DMS79 treated with DMSO at 0.1 percent for 48 hours (cell line): ENCODE measurements at regions not wholly inside any gene's neighbourhood (a gene's known extent, or its start where the extent isn't known, plus 50 kb on each side); places are given as distances from the start of the nearest gene placed in this dataset.
"Not testable (repeated sequence)": the region's sequence is repeated elsewhere in the genome, so short reads cannot be mapped to it uniquely, and the experiment has no call there.

Source experiments
- DNase-seq: peaks from one replicate; lab custom pipeline; 2025; lab: John Stamatoyannopoulos, UW

DNA sequence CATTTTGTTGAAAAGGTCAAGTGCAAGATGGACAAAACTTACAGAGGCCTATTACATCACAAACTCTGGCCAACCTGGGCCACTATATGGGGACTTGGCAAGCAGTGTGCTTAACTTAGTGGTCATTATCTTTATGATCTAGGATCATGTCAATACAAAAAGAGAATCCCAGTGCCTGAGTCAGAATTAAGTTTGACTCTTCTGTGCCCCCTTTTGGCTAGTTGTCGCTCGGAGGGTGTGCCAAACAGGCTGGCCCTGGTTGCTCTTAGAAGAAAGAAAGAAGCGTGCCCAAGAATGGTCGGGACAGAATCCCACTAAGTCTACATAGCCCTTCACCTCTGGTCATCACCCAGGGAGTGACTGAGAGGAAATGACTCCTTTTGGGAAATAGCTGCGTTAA lies 100.1 kb downstream of the EIF4E start:
- DNase-seq: no peak

DNA sequence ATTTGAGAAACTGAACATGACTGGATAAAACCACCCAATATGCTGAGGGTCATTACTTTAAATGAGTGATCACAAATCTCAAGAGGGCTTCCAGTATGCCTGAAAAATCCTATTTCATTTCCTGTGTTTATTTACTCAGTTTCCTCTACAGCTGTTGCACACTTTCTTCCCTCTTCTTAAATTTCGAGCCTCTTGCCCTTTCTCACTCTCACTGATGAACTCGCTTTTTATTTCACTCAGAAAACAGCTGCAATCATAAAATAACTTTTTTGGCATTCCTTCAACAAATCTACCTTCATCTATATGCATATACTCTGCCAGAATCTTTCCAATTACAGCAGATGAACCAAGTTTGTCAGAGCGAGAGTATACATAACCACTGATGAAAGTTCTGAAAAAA lies 101.3 kb downstream of the EIF4E start:
- no peak for DNase-seq

DNA sequence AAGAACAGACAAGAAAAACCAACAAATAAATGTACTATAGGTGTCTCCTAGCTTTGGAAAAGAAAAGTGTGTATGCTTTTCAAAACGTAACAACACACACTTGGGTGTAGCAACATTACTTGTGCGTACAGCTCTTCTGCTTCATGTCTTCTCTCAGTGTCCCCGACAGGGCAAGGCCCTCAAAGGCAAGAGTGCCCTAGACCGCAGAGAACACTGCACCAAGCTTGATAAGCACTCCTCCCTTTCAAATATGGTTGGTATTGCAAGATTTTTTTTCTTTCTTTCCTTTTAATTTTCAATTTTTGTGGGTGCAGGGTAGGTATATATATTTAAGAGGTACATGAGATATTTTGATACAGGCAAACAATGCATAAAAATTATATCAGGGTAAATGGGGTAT lies 106.8 kb downstream of the EIF4E start:
- no peak for DNase-seq

DNA sequence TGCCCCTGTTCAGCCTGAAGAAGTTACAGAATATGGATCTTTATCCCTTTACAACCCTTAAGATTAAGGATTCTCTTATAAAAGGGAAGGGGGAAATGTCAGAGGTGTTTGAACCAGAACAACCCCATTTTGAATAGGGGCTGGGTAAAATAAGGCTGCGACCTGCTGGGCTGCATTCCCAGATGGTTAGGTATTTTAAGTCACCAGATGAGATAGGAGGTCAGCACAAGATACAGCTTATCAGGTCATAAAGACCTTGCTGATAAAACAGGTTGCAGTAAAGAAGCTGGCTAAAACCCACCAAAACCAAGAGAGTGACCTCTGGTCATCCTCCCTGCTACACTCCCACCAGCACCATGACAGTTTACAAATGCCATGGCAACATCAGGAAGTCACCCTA lies 110.8 kb downstream of the EIF4E start:
- DNase-seq: not testable (repeated sequence)

DNA sequence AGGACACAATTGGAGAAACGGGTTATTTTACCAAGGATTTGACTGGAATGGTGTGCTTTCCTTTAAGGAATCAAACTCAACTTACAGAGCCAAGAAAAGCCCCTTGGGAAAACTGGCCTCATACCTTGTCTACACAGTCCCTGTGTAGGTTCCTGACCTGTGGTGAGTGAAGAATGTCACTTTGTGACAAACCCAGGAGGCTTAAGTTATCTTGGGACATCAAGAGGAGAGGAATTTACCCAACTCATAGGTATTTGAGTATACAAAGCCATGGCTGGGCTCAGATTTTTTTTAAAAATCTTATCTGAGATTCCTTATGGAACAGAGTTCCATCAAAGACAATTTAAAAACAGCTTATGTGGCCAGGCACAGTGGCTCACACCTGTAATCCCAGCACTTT lies 112.1 kb downstream of the EIF4E start:
- no peak for DNase-seq

DNA sequence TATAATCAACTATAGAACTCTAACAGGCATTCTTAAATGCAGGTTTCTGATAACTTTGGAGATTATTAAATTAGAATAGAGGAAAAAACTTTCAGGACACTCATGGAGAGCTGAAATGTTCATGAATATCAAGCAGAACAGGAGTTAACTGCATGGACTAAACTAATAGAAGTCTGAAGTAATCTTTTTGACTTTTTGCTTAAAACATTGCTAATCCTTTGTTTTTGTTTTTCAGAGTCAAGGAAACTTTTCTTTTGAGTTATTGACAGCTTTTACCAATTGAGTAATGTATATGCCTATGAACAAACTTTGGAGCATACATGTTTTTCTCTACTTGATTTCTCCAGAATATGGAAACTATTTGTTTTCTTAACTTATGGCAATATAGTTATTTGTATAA lies 112.5 kb downstream of the EIF4E start:
- no peak for DNase-seq

DNA sequence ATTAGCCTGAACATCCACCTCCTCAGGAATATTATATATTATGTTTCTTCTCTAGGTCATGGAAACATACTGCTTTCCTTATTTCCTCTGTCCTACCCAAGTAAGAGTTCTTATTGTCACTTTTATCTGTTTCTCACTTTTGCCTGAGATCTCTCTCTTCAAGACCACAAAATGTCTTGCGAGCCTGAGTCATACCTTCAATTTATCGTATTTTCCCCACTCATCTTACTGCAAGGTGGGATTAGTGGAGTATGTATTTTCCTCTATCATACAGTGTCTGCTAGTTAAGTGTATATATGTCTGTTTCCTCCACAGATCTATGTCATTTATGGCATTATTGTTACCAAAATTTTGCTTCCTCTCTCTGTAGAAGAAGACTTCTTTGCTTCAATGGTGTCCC lies 124.5 kb downstream of the EIF4E start:
- no peak for DNase-seq

DNA sequence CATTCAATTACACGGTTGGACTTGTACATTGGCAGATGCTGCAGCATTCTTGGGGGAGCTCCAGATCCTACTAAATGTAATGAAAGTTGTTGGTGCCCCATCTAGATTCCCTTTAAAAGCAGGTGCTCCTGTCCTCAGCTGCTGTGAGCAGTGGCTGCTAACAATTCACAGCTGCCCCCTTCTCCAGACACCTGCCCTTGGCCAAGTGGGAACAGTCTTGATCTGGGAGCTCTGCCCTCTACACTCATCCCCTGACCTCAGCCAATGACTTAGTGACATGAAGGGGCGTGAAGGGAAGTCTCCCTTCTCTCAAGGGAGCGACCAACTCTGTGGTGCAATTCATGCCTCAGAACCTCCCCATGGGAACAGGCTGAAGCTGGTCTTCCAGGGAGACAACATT lies 125.7 kb downstream of the EIF4E start:
- no peak for DNase-seq

DNA sequence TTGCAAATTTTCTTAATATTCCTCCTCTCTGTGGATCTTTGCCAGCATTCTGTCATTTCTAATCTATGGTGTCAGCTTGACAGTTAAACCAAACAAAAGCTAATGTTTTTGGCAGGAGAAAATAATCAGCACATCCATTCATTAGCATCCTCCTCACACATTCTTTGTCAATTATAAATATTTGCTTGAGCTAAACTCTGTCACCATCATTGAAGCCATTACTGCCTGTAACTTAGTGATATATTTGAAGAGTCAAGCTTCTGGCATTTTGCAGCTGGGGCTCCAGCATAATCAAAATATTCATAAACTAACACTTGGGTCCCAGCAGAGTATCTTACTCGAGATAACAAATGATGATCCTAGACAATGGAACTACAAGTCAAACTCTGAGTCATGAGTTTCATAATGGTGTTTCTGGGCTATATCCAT lies 126.1 kb downstream of the EIF4E start:
- DNase-seq: no peak

DNA sequence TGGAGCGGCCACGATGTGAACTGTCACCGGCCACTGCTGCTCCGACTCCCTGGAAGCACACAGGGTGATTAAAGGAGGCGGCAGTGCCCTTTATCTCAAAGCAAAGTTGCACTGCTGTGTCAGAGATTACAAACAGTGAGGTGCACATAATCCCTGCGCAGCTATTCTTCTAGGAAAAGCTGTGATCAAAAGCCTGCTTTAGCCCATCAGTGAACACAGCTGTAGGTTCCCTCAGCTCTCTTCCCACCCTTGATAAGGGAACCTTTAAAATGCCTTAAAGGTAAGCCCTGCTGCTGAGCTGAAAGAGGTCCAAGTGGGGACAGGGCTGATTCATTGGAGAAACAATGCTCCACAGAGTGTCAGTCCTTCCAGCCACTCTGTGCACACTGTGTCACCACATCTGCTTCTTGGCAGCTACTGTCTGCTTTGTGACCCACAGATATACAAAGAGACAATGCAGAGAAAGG lies 127.6 kb downstream of the EIF4E start:
- DNase-seq: no peak

DNA sequence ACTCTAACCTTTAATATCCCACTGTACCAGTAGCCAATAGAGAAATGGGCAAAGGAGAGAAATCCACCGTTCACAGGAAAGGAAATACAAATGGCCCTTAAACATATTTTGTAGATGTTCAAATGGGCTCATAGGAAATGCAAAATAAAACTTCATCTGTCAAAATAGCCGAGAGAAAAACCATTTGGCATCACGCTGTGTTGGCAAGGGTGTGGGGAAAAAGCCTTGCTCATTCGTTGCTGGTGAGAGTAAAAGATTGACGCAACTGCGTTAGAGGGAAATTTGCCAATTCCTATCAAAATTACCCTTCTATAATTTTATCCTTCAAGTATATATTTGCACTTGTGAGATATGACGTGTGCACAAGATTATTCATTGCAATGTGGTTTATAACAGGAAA lies 131.9 kb downstream of the EIF4E start:
- no peak for DNase-seq

DNA sequence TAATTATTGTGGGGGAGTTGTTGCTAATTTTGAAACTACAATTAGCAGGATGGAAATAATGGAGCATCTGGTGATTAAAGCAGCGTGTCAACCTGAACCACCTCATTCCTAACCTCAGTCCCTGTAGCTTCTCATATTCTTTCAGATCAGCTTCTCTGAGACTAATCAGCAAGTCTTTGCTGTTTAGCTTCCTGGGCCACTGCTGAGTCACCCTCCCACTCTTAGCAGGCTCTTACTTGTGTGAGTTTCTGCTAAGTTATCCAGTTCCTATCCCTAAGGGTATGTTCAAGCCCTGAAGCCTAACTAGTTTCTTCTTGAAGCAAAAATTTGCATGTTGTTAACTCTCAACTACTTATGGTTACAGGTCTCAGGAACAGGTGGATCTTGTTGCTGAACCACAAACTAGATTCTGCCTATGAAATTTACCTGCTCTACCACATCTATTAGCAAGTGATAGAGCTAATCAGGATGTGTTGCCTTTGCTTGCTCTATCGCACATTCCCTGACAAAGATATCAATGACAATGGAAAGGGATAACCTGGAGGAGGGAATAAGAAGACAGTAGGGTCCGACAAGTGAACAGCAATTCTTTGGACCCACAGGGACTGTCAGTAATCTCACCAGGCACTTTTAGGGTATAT lies 134.2 kb downstream of the EIF4E start:
- no peak for DNase-seq

DNA sequence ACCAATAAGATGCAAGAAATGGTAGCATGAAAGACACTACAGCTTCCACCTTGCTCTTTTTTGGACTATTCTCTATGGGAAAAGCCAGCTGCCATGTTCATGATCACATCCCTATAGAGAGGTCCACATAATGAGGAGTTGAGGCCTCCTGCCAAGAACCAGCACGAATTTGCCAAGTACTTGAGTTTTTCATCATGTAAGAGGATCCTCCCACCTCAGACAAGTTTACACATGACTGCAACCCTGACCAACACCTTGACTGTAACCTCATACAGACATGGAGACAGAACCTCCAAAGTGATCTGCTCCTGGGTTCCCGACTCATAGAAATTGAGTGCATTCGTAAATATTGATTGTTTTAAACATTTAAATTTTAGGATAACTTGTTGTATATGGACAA lies 135.2 kb upstream of the TSPAN5 start:
- DNase-seq: no peak

DNA sequence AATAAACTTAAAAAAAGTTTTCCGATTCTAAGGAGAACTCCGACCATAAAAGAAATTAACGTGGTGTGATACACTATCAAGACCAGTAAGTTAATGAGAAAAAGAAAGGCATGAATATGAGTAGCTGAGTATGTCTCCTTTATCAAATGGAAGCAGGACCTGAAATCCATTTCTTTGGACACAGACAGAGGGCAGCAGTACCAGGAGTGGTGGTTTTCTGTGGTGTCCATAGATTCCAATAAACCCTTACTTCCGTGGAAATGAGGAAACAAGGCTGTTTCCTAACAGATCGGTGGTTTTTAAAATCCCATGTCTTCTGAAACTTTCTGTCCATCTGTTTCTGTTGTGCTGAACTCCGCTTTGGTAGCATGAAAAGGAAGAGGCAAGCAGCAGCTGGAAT lies 128.5 kb upstream of the TSPAN5 start:
- no peak for DNase-seq

DNA sequence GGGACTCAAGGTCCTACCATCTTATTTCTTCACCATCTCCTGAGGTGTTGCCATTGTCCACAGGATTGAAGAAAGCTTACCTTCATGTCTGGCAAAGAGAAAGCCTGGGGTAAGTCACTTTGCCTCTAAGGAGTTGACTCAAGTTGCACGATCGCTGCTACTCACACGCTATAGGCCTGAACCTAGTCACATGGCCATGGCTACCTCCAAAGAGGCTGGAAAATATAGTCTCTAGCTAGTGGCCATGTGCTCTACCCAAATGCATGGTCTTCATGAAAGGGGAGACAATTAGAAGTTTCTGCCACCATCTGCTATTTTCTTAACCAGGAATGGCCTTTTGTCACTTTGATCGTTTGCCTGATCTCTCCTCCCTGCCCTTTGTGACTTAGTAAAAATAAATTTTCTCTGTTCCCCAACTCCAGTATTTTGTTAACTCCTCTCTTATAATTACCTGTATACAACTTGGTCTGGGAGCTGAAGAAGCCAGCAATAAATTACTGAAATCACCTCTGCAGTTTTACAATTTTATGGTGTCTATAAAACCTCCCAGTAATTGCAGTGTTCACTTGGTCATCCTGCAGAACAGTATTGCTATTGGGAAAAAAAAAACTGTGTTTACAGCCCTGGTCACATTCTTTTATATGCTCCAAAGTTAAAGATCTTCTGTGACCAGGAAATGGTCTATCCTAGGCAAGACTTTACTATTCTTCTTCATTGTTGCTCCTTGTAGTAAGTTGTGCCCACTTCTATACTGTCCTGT lies 126.7 kb upstream of the TSPAN5 start:
- no peak for DNase-seq

DNA sequence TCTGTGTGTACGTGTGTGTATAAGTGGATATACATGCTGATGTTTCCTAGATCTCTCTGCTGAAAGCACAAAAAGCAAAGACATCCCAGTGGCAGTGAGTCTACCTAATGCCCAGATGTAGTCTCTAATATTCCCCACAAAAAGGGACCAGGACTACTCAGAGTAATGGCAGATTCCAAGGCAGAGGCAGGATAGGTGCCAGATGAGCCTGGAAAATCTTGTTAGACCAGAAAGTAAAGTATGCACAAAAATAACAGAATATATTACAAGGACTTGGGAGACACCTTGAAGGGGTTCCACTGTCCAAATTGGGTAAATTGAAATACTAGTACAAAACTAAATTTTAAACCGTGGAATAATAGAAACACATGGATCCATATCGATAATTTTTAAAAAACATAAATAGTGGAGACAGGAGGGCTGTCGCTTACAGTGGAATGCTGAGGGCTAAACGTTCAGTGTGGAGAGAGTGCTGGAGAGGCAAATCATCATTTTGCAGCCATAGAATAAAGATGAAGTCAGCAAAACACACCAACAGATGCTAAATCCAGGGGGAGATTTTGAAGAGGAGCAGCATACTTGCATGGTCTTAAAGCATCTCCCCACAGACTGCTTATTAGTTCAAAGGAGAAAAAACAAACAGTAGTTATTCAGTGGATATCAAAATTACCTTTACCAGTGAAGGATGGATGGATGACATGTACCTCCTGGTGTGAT lies 123.4 kb upstream of the TSPAN5 start:
- DNase-seq: no peak

DNA sequence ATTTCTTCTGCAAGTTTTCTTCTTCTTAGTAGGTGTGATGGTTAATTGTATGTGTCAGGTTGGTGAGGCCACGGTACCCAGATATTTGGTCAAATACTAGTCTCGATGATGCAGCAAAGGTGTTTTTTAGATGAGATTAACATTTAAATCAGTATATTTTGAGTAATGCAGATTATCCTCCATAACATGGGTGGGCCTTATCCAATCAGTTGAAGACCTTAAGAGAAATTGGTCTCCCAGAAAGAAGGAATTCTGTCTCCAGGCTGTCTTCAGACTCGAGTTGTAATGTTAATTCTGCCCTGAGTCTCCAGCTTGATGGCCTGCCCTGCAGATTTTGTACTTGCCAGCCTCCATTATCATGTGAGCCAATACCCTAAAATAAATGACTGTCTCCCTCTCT lies 122.5 kb upstream of the TSPAN5 start:
- no peak for DNase-seq

DNA sequence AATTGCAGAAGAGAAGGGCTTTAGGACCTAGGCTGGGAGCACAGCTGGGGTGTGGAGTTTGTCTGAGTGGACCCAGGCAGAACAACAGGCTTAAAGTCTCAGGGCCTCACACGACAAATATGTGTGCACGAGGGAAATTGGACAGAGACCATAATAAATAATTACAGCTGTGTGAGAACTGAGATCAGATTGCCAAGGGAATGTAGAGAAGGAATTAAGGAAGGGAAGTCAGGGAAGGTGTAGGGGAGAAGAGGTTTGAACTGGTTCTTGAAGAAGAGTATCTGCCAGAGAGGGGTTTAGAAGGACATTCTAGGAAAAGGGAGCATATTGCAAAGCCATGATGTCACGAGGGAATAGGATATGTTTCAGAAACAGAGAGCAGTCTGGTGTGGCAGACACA lies 120.7 kb upstream of the TSPAN5 start:
- DNase-seq: no peak

DNA sequence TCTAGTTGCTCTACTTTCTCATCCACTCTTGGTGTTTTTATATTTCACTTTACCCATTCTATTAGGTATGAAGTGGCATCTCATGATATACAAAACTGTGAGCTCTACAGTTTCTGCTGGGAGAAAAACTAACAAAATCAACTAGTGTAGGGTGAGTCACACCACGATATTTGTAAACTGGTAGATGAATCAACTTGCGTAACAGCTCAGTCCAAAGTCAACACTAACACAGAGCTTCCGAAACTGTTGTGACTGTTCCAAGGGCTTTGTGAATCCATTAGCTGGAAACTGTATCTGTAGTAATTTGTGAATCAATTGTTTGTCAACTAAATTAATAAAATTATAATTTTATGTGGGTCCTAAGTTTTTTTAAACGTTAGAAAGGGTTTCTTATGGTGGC lies 119.8 kb upstream of the TSPAN5 start:
- DNase-seq: no peak

DNA sequence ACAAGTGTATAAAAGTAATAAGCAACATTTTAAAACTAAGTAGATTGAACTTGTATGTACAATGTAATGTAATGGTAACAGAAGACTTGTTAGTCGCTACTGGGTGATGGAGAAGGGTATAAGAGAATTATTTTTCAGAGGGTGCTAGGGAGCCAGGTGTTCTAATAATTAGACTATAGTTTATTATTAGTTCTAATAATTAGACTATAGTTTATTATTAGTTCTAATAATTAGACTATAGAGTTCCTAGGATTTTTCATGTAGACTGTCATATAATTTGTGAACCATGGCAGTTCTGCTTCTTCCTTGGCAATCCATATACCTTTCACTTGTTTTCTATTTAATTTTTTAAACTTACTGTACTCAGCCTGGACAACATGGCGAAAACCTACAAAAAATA lies 117.3 kb upstream of the TSPAN5 start:
- DNase-seq: no peak

DNA sequence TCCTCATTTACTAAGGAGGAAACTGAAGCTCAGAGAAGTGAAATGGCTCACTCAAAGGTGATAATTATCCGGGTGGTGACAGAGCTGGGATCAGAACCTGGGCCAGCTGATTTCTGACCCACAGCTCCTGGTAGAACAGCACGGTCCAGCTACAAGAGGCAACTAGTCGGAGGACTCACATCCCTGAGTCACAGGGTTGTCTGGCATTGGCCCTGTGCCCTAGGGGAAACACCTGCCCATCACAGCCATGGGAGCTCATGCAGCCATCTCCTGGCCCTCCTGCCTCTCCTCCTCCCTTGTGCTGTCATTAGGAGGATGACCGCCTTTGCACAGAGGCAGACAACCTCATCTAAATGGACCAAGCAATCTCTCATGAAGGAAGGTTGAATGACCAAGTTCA lies 115.2 kb upstream of the TSPAN5 start:
- DNase-seq: no peak

DNA sequence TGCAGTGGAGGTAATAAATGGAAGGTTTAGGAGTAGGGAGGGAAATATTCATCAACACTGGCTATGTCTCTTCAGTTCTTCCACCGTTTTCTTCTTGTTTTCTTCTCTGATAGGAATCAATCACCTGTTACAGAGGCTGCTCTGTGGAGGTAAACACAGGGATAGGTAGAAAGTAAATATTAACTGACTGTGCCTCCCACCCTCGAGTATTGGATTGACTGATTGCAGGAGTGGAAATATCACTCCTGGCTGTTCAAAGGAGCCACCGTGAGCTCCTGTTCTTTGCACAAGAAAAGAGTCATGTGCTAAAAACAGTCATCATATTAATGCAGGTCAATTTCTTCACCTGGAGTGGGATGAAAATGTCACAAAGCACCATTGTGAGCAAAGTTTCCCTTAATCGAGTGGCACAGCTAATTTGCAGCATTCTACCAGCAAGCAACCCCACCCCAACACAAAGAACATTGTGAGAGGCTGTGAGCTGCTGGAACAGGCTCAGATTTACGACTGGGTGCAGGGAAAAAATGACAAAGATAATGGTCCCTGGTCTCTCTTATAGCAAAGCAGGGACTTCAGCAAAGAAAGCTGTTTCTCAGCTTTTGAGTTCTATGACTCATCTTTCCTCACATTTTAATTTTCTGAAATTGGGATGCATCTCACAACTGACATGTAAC lies 113.7 kb upstream of the TSPAN5 start:
- DNase-seq: no peak

DNA sequence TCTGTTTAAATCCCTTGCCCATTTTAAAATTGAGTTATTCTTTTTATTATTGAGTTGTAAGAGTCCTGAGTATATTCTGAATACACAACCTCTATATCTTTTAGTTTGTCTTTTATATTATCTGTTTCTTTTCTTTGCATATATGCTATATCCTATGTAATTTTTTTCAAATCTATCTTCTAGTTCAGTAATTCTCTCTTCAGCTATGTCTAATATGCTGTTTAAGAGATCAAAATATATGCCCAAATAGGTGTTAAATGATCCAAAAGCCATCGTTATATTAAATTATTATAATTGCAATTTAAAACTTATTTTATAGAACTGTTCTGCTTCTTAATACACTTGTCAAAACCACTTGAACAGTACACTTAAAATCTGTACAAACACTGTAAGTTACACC lies 107.4 kb upstream of the TSPAN5 start:
- no peak for DNase-seq
